CD4-positive, alpha-beta memory T cell (primary cell): ENCODE measurements at regions not wholly inside any gene's neighbourhood (a gene's known extent, or its start where the extent isn't known, plus 50 kb on each side); places are given as distances from the start of the nearest gene placed in this dataset.

ENCODE experiments used
- CTCF ChIA-PET: fragments of 350-600 bp; sonication (Branson Sonifier 250); formaldehyde crosslinking; loops from one replicate; lab custom pipeline; 2021; ENCODE audit warnings: inconsistent platforms; ENCODE audit not compliant: partially characterized antibody; lab: Charles Lee
- POLR2A ChIA-PET: fragments of 350-600 bp; sonication (Branson Sonifier 250); formaldehyde crosslinking; loops from one replicate; lab custom pipeline; 2021; ENCODE audit not compliant: partially characterized antibody; lab: Charles Lee
- DNase-seq, 5 donors: peaks; one replicate each; pipeline versions ENCODE4 v3.0.0 to v3.0.0-alpha.2; 2020 to 2022; ENCODE audit warnings: mixed read lengths in 1 of 5
- H3K27ac ChIP-seq: one replicate; pipeline ENCODE4 v1.7.0; 2013; ENCODE audit warnings: low read depth, low read length
- H3K27me3 ChIP-seq: 2 replicates; pipeline ENCODE4 v1.7.0; 2013; ENCODE audit warnings: mild to moderate bottlenecking, low read length, moderate library complexity; ENCODE audit not compliant: insufficient read depth
- H3K36me3 ChIP-seq: 2 replicates; pipeline ENCODE4 v1.7.0; 2013; ENCODE audit warnings: mild to moderate bottlenecking, low read length, moderate library complexity; ENCODE audit not compliant: insufficient read depth
- H3K4me1 ChIP-seq: 2 replicates; pipeline ENCODE4 v1.7.0; 2013; ENCODE audit warnings: mild to moderate bottlenecking, low read length, moderate library complexity; ENCODE audit not compliant: insufficient read depth
- H3K4me3 ChIP-seq, 2 donors: one replicate each; pipeline ENCODE4 v1.7.0; 2013; ENCODE audit warnings: low read length in 2 of 2, mild to moderate bottlenecking in 1 of 2
- H3K9me3 ChIP-seq, 2 donors: one replicate each; pipeline ENCODE4 v1.7.0; 2013; ENCODE audit warnings: low read length in 2 of 2, control low read depth in 1 of 2; ENCODE audit not compliant: control insufficient read depth in 1 of 2
- H3K27ac Mint-ChIP-seq, 7 donors: one replicate each; pipeline ENCODE4 v1.8.0; 2020 to 2021; ENCODE audit warnings: mixed read lengths in 7 of 7, mild to moderate bottlenecking in 6 of 7, inconsistent platforms in 3 of 7, moderate library complexity in 3 of 7
- H3K27me3 Mint-ChIP-seq, 2 donors: one replicate each; pipeline ENCODE4 v1.8.0; 2020 to 2021; ENCODE audit warnings: mixed read lengths in 2 of 2
- H3K36me3 Mint-ChIP-seq, 2 donors: one replicate each; pipeline ENCODE4 v1.8.0; 2020 to 2021; ENCODE audit warnings: mixed read lengths in 2 of 2, inconsistent platforms in 1 of 2, mild to moderate bottlenecking in 1 of 2
- H3K4me1 Mint-ChIP-seq, 4 donors: one replicate each; pipeline ENCODE4 v1.8.0; 2020 to 2021; ENCODE audit warnings: mixed read lengths in 4 of 4, mild to moderate bottlenecking in 1 of 4
- H3K4me3 Mint-ChIP-seq, 8 donors: one replicate each; pipeline ENCODE4 v1.8.0; 2020 to 2021; ENCODE audit warnings: mixed read lengths in 8 of 8, mild to moderate bottlenecking in 7 of 8, moderate library complexity in 6 of 8, inconsistent platforms in 3 of 8
- H3K9me3 Mint-ChIP-seq, 8 donors: one replicate each; pipeline ENCODE4 v1.8.0; 2020 to 2021; ENCODE audit warnings: mixed read lengths in 8 of 8, mild to moderate bottlenecking in 5 of 8, inconsistent platforms in 3 of 8, moderate library complexity in 1 of 8
- intact Hi-C: fragments of 100-400 bp; cut with micrococcal nuclease; formaldehyde crosslinking; loops from one replicate; pipeline ENCODE4 v1.15.1; 2023

DNA sequence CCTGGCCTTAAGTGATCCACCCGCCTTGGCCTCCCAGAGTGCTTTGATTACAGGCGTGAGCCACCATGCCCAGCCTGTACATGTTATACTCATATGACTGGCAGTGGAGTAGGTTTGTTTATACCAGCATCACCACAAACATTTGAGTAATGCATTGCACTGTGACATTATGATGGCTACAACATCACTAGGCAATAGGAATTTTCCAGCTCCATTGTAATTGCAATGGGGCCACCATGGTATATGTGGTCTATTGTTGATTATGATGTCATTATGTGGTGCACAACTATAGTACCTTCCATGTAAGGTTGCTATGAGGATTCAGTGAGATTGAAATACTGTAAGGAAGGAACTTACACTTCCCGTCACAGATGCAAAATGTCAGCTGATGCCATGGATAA lies 168.9 kb downstream of the COPRS start:
- no peak overlapping the region for H3K27ac ChIP-seq
- Mint-ChIP-seq H3K36me3 (no peaks in the 10 kb centered on the region), H3K4me1 (no peaks in the 10 kb centered on the region), H3K9me3 (no peaks in the 10 kb centered on the region), H3K4me3 (no peak overlapping the region), H3K27ac (no peak overlapping the region), H3K27me3 (peaks cover 3% of the 10 kb centered on the region in 2 donors)
- no peaks in the 10 kb centered on the region for H3K4me1 ChIP-seq
- CTCF ChIA-PET, result no interaction called here
- H3K27me3 ChIP-seq, result no peaks in the 10 kb centered on the region
- H3K36me3 ChIP-seq, result no peaks in the 10 kb centered on the region
- no peak overlapping the region for H3K4me3 ChIP-seq
- no peaks in the 10 kb centered on the region for H3K9me3 ChIP-seq
- POLR2A ChIA-PET, result no interaction called here
- no peak for DNase-seq
- intact Hi-C loops, result no loop called here

DNA sequence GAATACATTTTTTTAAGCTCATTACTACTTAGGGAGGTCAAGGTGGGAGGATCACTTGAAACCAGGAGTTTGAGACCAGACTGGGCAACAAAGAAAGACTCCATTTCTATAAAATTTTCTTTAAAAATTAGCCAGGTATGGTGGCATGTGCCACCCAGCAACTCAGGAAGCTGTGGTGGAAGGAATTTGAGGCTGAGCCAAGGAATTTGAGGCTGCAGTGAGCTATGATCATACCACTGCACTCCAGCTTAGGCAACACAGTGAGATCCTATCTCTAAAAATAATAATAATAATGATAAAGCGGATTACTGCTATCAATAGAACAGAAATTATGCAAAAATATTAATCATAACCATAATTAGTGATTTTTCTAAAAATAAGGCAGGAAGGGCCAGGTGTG lies 170.3 kb downstream of the COPRS start:
- POLR2A ChIA-PET, result no interaction called here
- CTCF ChIA-PET, result no interaction called here
- Histone ChIP-seq H3K4me3 (no peak overlapping the region), H3K9me3 (no peaks in the 10 kb centered on the region), H3K4me1 (no peaks in the 10 kb centered on the region), H3K27ac (no peak overlapping the region), H3K27me3 (no peaks in the 10 kb centered on the region), H3K36me3 (no peaks in the 10 kb centered on the region)
- Mint-ChIP-seq H3K9me3 (no peaks in the 10 kb centered on the region), H3K4me1 (no peaks in the 10 kb centered on the region), H3K27ac (no peak overlapping the region), H3K4me3 (no peak overlapping the region), H3K36me3 (no peaks in the 10 kb centered on the region), H3K27me3 (peaks cover 3 to 7% of the 10 kb centered on the region in 2 donors)
- DNase-seq, result no peak
- intact Hi-C loops, result no loop called here

DNA sequence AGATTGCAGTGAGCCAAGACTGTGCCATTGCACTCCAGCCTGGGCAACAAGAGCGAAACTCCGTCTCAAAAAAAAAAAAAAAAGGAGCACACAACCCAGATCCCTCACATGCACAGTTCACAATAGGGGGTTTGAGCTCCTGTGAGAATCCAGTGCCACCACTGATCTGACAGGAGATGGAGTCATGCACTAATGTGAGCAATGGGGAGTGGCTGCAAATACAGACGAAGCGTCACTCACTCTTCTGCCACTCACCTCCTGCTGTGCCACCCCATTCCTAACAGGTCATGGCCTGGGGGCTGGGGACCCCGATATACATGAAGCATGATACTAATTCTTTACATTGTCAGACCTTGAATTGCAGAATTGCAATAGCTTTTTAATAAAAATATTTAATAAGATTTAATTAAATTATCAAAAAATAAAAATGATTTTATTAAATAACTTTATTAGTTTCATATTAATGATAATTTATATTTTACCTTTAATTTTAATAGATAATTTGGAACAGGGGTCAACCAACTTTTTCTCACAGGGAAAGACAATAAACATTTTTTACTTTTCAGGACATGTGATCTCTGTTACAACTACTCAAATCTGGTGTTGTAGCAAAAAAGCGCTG lies 171.4 kb downstream of the COPRS start:
- Histone ChIP-seq H3K4me1 (no peaks in the 10 kb centered on the region), H3K27me3 (no peaks in the 10 kb centered on the region), H3K36me3 (no peaks in the 10 kb centered on the region), H3K9me3 (no peaks in the 10 kb centered on the region), H3K4me3 (no peak overlapping the region), H3K27ac (no peak overlapping the region)
- CTCF ChIA-PET, result no interaction called here
- Mint-ChIP-seq H3K27me3 (peaks cover 4 to 11% of the 10 kb centered on the region in 2 donors), H3K9me3 (no peaks in the 10 kb centered on the region), H3K36me3 (no peaks in the 10 kb centered on the region), H3K4me1 (no peaks in the 10 kb centered on the region), H3K27ac (no peak overlapping the region), H3K4me3 (no peak overlapping the region)
- no peak for DNase-seq
- POLR2A ChIA-PET, result no interaction called here
- intact Hi-C loops, result no loop called here

DNA sequence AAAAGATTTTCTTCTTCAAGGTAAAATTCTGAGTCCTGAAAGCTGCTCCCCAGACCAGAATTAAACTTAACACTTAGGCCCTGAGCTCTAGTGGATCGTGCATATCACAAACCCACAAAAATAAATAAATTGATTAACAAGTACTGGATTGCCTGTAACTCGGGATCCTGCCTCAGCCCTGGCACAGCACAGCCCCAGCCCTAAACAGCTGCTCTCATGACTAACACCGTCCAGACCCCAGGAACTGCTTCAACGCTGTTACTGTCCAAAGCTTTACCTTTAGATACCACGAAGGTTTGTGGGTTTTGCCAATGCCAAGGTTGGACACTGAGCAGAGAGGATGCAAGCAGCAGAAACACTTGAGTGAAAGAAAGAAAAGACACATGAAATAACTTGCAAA lies 172.5 kb downstream of the COPRS start:
- Mint-ChIP-seq H3K4me3 (no peak overlapping the region), H3K9me3 (no peaks in the 10 kb centered on the region), H3K27ac (no peak overlapping the region), H3K4me1 (no peaks in the 10 kb centered on the region), H3K36me3 (no peaks in the 10 kb centered on the region), H3K27me3 (peaks cover 3 to 16% of the 10 kb centered on the region in 2 donors)
- intact Hi-C loops, result no loop called here
- H3K9me3 ChIP-seq, result no peaks in the 10 kb centered on the region
- H3K4me3 ChIP-seq, result no peak overlapping the region
- CTCF ChIA-PET, result no interaction called here
- no peak overlapping the region for H3K27ac ChIP-seq
- DNase-seq, result no peak
- H3K36me3 ChIP-seq, result no peaks in the 10 kb centered on the region
- POLR2A ChIA-PET, result no interaction called here
- H3K27me3 ChIP-seq, result no peaks in the 10 kb centered on the region
- H3K4me1 ChIP-seq, result no peaks in the 10 kb centered on the region

DNA sequence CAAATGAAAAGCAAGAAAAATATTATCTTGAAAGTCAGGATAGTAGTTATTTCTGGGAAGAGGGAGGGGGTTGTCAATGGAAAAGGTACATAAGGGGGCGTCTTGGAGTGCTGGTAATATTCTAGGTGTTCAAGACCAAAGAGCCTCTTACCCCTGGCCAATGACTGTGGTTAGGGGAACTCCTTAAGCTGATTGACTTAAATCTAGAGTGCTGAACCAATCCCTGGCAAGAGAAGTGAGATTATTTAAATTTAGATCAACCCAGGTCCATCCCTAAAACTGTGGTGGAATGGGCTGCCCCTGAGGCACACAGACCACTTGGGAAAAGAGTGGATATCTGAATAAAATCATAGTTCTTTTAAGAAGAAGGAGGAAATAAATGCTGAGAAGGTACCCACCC lies 174.1 kb downstream of the COPRS start:
- H3K9me3 Mint-ChIP-seq, result no peaks in the 10 kb centered on the region
- CTCF ChIA-PET, result no interaction called here
- Histone ChIP-seq H3K4me3 (no peak overlapping the region), H3K27me3 (peaks cover 7% of the 10 kb centered on the region), H3K36me3 (no peaks in the 10 kb centered on the region), H3K27ac (no peak overlapping the region), H3K4me1 (no peaks in the 10 kb centered on the region), H3K9me3 (no peaks in the 10 kb centered on the region)
- peaks cover 6 to 22% of the 10 kb centered on the region in 2 donors for H3K27me3 Mint-ChIP-seq
- intact Hi-C loops, result no loop called here
- H3K27ac Mint-ChIP-seq, result no peak overlapping the region
- no peak for DNase-seq
- H3K4me1 Mint-ChIP-seq, result peaks cover 0 to 4% (median under 1%) of the 10 kb centered on the region in 4 donors
- H3K36me3 Mint-ChIP-seq, result no peaks in the 10 kb centered on the region
- H3K4me3 Mint-ChIP-seq, result no peak overlapping the region
- POLR2A ChIA-PET, result no interaction called here

DNA sequence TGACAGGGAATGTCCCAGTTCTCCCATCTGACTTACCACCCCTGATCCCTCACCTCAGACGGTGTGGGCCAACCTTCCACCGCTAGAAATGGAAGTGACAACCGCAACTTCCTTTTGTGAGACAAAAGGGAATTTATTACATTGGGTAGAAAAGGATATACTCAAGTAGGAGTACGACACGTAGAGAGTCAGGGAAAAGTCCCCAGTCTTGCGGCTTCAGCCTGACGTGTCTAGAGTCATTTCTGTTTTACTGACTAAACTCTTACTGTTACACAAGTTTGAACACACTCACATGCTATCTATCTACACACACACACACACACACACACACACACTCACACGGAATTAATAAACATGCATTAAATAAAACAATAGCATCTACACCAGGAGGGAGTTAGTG lies 178.9 kb downstream of the COPRS start:
- Mint-ChIP-seq H3K36me3 (no peaks in the 10 kb centered on the region), H3K4me3 (no peak overlapping the region), H3K9me3 (no peaks in the 10 kb centered on the region), H3K27ac (no peak overlapping the region), H3K27me3 (peaks cover 16 to 30% of the 10 kb centered on the region in 2 donors), H3K4me1 (peaks cover 0 to 5% (median under 1%) of the 10 kb centered on the region in 4 donors)
- CTCF ChIA-PET, result no interaction called here
- Histone ChIP-seq H3K36me3 (no peaks in the 10 kb centered on the region), H3K9me3 (no peaks in the 10 kb centered on the region), H3K4me1 (no peaks in the 10 kb centered on the region), H3K4me3 (no peak overlapping the region), H3K27me3 (peaks cover 8% of the 10 kb centered on the region), H3K27ac (no peak overlapping the region)
- DNase-seq, result no peak
- POLR2A ChIA-PET, result no interaction called here
- intact Hi-C loops, result no loop called here

DNA sequence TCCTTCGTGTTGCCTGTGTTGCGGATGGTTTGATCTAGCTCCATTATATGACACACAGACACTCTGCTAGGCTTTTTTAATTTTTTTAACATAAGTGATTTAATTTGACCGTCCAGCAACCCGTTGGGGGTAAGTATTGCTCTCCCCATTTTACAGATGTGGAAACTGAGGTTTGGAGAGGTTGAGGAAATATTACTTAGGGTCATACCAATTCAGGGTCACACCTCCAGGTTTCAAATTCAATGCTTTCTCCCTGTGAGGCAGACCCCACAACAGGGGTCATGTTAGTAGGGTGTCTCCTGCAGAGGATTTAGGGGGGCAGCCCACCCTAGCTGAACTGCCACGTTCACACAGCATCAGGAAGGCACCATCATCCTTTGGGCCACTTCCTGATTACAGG lies 179.4 kb downstream of the COPRS start:
- H3K9me3 ChIP-seq, result no peaks in the 10 kb centered on the region
- H3K36me3 Mint-ChIP-seq, result no peaks in the 10 kb centered on the region
- no peaks in the 10 kb centered on the region for H3K9me3 Mint-ChIP-seq
- ChIA-PET POLR2A (no interaction called here), CTCF (no interaction called here)
- H3K4me3 ChIP-seq, result no peak overlapping the region
- intact Hi-C loops, result no loop called here
- no peak overlapping the region for H3K27ac ChIP-seq
- peaks cover 18 to 30% of the 10 kb centered on the region in 2 donors for H3K27me3 Mint-ChIP-seq
- no peak overlapping the region for H3K4me3 Mint-ChIP-seq
- H3K4me1 Mint-ChIP-seq, result peaks cover 0 to 5% (median under 1%) of the 10 kb centered on the region in 4 donors
- peaks cover 8% of the 10 kb centered on the region for H3K27me3 ChIP-seq
- H3K27ac Mint-ChIP-seq, result no peak overlapping the region
- DNase-seq, result no peak
- no peaks in the 10 kb centered on the region for H3K36me3 ChIP-seq
- no peaks in the 10 kb centered on the region for H3K4me1 ChIP-seq

DNA sequence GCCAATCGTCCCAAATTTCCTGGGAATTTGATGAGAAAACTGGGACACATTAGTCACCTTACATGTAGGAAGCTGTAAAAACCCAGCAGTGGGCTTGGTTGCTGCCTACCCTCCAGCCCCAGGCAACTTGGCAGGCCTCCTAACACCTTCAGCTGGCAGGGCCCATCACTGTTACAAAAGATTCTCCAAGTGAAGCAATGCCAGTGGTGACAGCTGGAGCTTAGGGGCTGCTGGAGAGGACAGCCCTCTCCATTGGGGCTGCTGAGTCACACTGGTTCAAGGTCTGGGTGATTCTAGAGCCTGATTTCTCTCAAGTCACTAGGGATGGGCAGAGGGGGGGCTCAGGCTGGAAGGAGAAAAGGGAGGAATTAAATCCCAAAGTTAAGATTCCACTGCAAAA lies 180.6 kb downstream of the COPRS start:
- ChIA-PET POLR2A (no interaction called here), CTCF (no interaction called here)
- peaks cover 8% of the 10 kb centered on the region for H3K27me3 ChIP-seq
- Mint-ChIP-seq H3K4me1 (peaks cover 0 to 5% (median under 1%) of the 10 kb centered on the region in 4 donors), H3K27ac (no peak overlapping the region), H3K36me3 (no peaks in the 10 kb centered on the region), H3K27me3 (peaks cover 20 to 33% of the 10 kb centered on the region in 2 donors), H3K9me3 (no peaks in the 10 kb centered on the region), H3K4me3 (no peak overlapping the region)
- intact Hi-C loops, result no loop called here
- H3K4me3 ChIP-seq, result no peak overlapping the region
- H3K9me3 ChIP-seq, result no peaks in the 10 kb centered on the region
- H3K27ac ChIP-seq, result no peak overlapping the region
- H3K4me1 ChIP-seq, result no peaks in the 10 kb centered on the region
- H3K36me3 ChIP-seq, result no peaks in the 10 kb centered on the region
- DNase-seq, result no peak
